ENCODE measurements at regions not wholly inside any gene's neighbourhood (a gene's known extent, or its start where the extent isn't known, plus 50 kb on each side); places are given as distances from the start of the nearest gene placed in this dataset.

GRCh38 chr2:14270036-14270582 is 362.4 kb upstream of the LRATD1 start:
- no peak for TF ChIP-seq CTCF (IDR thresholded peaks at IDR 0.05 in 4 of 5, conservative IDR thresholded peaks at IDR 0.05 in 1 of 5)
- no peak for TF ChIP-seq POLR2A (IDR thresholded peaks at IDR 0.05)

Data from gastrocnemius medialis (tissue), 4 donors.